ENCODE measurements at regions not wholly inside any gene's neighbourhood (a gene's known extent, or its start where the extent isn't known, plus 50 kb on each side); places are given as distances from the start of the nearest gene placed in this dataset.

- Histone ChIP-seq H3K9me3 (ENCODE audit: severe bottlenecking) (no peaks in the 10 kb centered on the region), H3K27ac (no peak overlapping the region), H3K36me3 (no peaks in the 10 kb centered on the region), H3K27me3 (ENCODE audit: insufficient read depth, low read depth, severe bottlenecking) (no peaks in the 10 kb centered on the region), H3K4me3 (ENCODE audit: low read depth, low read length) (no peak overlapping the region)
- no peak for TF ChIP-seq CTCF (IDR thresholded peaks at IDR 0.05; ENCODE audit: low read depth, low read length)
- DNase-seq: no peak
Observed at GRCh38 chr10:16381083-16381482, 55.7 kb upstream of the PTER start.

- Histone ChIP-seq H3K36me3 (no peaks in the 10 kb centered on the region), H3K4me3 (ENCODE audit: low read depth, low read length) (no peak overlapping the region), H3K9me3 (ENCODE audit: severe bottlenecking) (no peaks in the 10 kb centered on the region), H3K27me3 (ENCODE audit: insufficient read depth, low read depth, severe bottlenecking) (no peaks in the 10 kb centered on the region), H3K27ac (no peak overlapping the region)
- no peak for DNase-seq
- no peak for TF ChIP-seq CTCF (IDR thresholded peaks at IDR 0.05; ENCODE audit: low read depth, low read length)
Observed at GRCh38 chr10:16384021-16384420, 52.8 kb upstream of the PTER start.

GRCh38 chr10:16386855-16387254, 50.0 kb upstream of the PTER start:
- Histone ChIP-seq H3K4me3 (ENCODE audit: low read depth, low read length) (no peak overlapping the region), H3K27ac (no peak overlapping the region), H3K27me3 (ENCODE audit: insufficient read depth, low read depth, severe bottlenecking) (no peaks in the 10 kb centered on the region)

More at GRCh38 chr10:16386855-16387254, 50.0 kb upstream of the PTER start:
- no peak for TF ChIP-seq CTCF (IDR thresholded peaks at IDR 0.05; ENCODE audit: low read depth, low read length)
- no peak for DNase-seq
- H3K36me3 ChIP-seq: no peaks in the 10 kb centered on the region
- H3K9me3 ChIP-seq (ENCODE audit: severe bottlenecking): no peaks in the 10 kb centered on the region
